Astrocyte (in vitro differentiated cells and primary cell): ENCODE measurements at regions not wholly inside any gene's neighbourhood (a gene's known extent, or its start where the extent isn't known, plus 50 kb on each side); places are given as distances from the start of the nearest gene placed in this dataset.

Source experiments
- DNase-seq: peaks from one replicate; pipeline ENCODE4 v3.0.0-alpha.2; 2010; ENCODE audit warnings: low read depth
- FAIRE-seq: peaks from 2 replicates; lab custom pipeline; 2011; peaks lifted over from hg19 to GRCh38; lab: Jason Lieb, UNC
- H2AFZ ChIP-seq: 2 replicates; pipeline ENCODE4 v1.6.0; 2012; ENCODE audit warnings: low read depth, low read length, inconsistent platforms
- H3K27ac ChIP-seq: 2 replicates; pipeline ENCODE4 v1.5.1; 2011; ENCODE audit warnings: low read depth, low read length, inconsistent platforms
- H3K27me3 ChIP-seq: 2 replicates; pipeline ENCODE4 v1.6.0; 2011; ENCODE audit warnings: low read length, inconsistent platforms; ENCODE audit not compliant: insufficient read depth
- H3K36me3 ChIP-seq: 2 replicates; pipeline ENCODE4 v1.5.1; 2011; ENCODE audit warnings: low read length, inconsistent platforms; ENCODE audit not compliant: insufficient read depth
- H3K4me1 ChIP-seq: 2 replicates; pipeline ENCODE4 v1.5.1; 2011; ENCODE audit warnings: low read length, inconsistent platforms; ENCODE audit not compliant: insufficient read depth
- H3K4me2 ChIP-seq: 2 replicates; pipeline ENCODE4 v1.6.0; 2012; ENCODE audit warnings: low read length, inconsistent platforms
- H3K4me3 ChIP-seq: 2 replicates; pipeline ENCODE4 v1.5.1; 2011; ENCODE audit warnings: low read depth, mild to moderate bottlenecking, low read length, inconsistent platforms; ENCODE audit not compliant: insufficient read depth
- H3K79me2 ChIP-seq: 2 replicates; pipeline ENCODE4 v1.6.0; 2012; ENCODE audit warnings: mild to moderate bottlenecking, low read length, inconsistent platforms; ENCODE audit not compliant: insufficient read depth
- H3K9ac ChIP-seq: 2 replicates; pipeline ENCODE4 v1.6.0; 2012; ENCODE audit warnings: mild to moderate bottlenecking, low read length, inconsistent platforms
- H3K9me3 ChIP-seq: 2 replicates; pipeline ENCODE4 v1.5.1; 2012; ENCODE audit warnings: low read depth, mild to moderate bottlenecking, low read length, inconsistent platforms; ENCODE audit not compliant: insufficient read depth
- H4K20me1 ChIP-seq: 2 replicates; pipeline ENCODE4 v1.6.0; 2012; ENCODE audit warnings: low read length, inconsistent platforms; ENCODE audit not compliant: insufficient read depth
- H3K27ac Mint-ChIP-seq: one replicate; pipeline ENCODE4 v1.8.0; 2021; ENCODE audit warnings: mild to moderate bottlenecking, mixed read lengths; ENCODE audit not compliant: unreplicated experiment
- H3K27me3 Mint-ChIP-seq: one replicate; pipeline ENCODE4 v1.8.0; 2021; ENCODE audit warnings: low read depth, mixed read lengths; ENCODE audit not compliant: unreplicated experiment
- H3K36me3 Mint-ChIP-seq: one replicate; pipeline ENCODE4 v1.8.0; 2021; ENCODE audit warnings: low read depth, mixed read lengths; ENCODE audit not compliant: unreplicated experiment
- H3K4me1 Mint-ChIP-seq: one replicate; pipeline ENCODE4 v1.8.0; 2021; ENCODE audit warnings: low read depth, mixed read lengths; ENCODE audit not compliant: unreplicated experiment
- H3K4me3 Mint-ChIP-seq: one replicate; pipeline ENCODE4 v1.8.0; 2021; ENCODE audit warnings: mild to moderate bottlenecking, moderate library complexity, mixed read lengths; ENCODE audit not compliant: unreplicated experiment
- H3K9me3 Mint-ChIP-seq: one replicate; pipeline ENCODE4 v1.8.0; 2021; ENCODE audit warnings: mild to moderate bottlenecking, mixed read lengths; ENCODE audit not compliant: unreplicated experiment
- CTCF ChIP-seq: IDR thresholded peaks from 2 replicates; pipeline ENCODE4 v1.5.1; 2011; ENCODE audit warnings: low read depth, mild to moderate bottlenecking, inconsistent platforms, low read length, moderate library complexity; ENCODE audit not compliant: insufficient read depth
- EZH2 ChIP-seq: IDR thresholded peaks from 2 replicates; pipeline ENCODE4 v1.6.1; 2012; ENCODE audit warnings: mild to moderate bottlenecking, low read length, inconsistent platforms; ENCODE audit not compliant: insufficient read depth

GRCh38 chr9:21550392-21550791, 68.3 kb upstream of the IFNE start:
- DNase-seq (no peak), FAIRE-seq (no peak)
- TF ChIP-seq CTCF (no peak), EZH2 (no peak)
- H3K4me2 ChIP-seq = peak overlapping the region; percentile 90
- H3K27ac ChIP-seq = peak overlapping the region; percentile 92
- H4K20me1 ChIP-seq = peaks cover 48% of the 10 kb centered on the region
- H3K36me3 Mint-ChIP-seq = no peaks in the 10 kb centered on the region
- peak overlapping the region; percentile 75 for H3K9ac ChIP-seq
- H3K27ac Mint-ChIP-seq = no peak overlapping the region
- no peak overlapping the region for H3K4me3 Mint-ChIP-seq
- no peaks in the 10 kb centered on the region for H3K9me3 ChIP-seq
- H3K4me3 ChIP-seq = peak overlapping the region; percentile 12
- H3K27me3 Mint-ChIP-seq = no peaks in the 10 kb centered on the region
- H3K27me3 ChIP-seq = no peaks in the 10 kb centered on the region
- no peak overlapping the region for H2AFZ ChIP-seq
- peaks cover 10% of the 10 kb centered on the region for H3K36me3 ChIP-seq
- H3K9me3 Mint-ChIP-seq = no peaks in the 10 kb centered on the region
- peaks cover 99% of the 10 kb centered on the region for H3K79me2 ChIP-seq
- H3K4me1 ChIP-seq = peaks cover 59% of the 10 kb centered on the region
- peaks cover 30% of the 10 kb centered on the region for H3K4me1 Mint-ChIP-seq

- DNase-seq (no peak), FAIRE-seq (peak; percentile 66)
- TF ChIP-seq EZH2 = no peak
- Histone ChIP-seq H3K4me2 (peak overlapping the region; percentile 90), H3K4me3 (peak overlapping the region; percentile 24), H3K36me3 (peaks cover 9% of the 10 kb centered on the region), H4K20me1 (peaks cover 51% of the 10 kb centered on the region), H3K27ac (peak overlapping the region; percentile 92), H3K9ac (peak overlapping the region; percentile 30), H3K4me1 (peaks cover 58% of the 10 kb centered on the region), H3K9me3 (no peaks in the 10 kb centered on the region), H2AFZ (no peak overlapping the region), H3K27me3 (no peaks in the 10 kb centered on the region), H3K79me2 (peaks cover 99% of the 10 kb centered on the region)
- peaks cover 36% of the 10 kb centered on the region for H3K4me1 Mint-ChIP-seq
- no peaks in the 10 kb centered on the region for H3K9me3 Mint-ChIP-seq
- no peaks in the 10 kb centered on the region for H3K27me3 Mint-ChIP-seq
- H3K4me3 Mint-ChIP-seq = no peak overlapping the region
- no peaks in the 10 kb centered on the region for H3K36me3 Mint-ChIP-seq
- H3K27ac Mint-ChIP-seq = no peak overlapping the region
Measured at GRCh38 chr9:21551401-21551800, 69.3 kb upstream of the IFNE start.

GRCh38 chr9:21552244-21553170, 70.4 kb upstream of the IFNE start:
- DNase-seq = no peak

More at GRCh38 chr9:21552244-21553170, 70.4 kb upstream of the IFNE start:
- H3K4me3 Mint-ChIP-seq = peak overlapping the region; percentile 1
- Histone ChIP-seq H3K27ac (peak overlapping the region; percentile 92), H3K27me3 (no peaks in the 10 kb centered on the region), H3K4me3 (peak overlapping the region; percentile 24), H3K9ac (peak overlapping the region; percentile 41), H3K4me2 (peak overlapping the region; percentile 90), H2AFZ (no peak overlapping the region), H3K9me3 (no peaks in the 10 kb centered on the region), H3K36me3 (peaks cover 4% of the 10 kb centered on the region), H3K4me1 (peaks cover 51% of the 10 kb centered on the region), H3K79me2 (peaks cover 99% of the 10 kb centered on the region), H4K20me1 (peaks cover 43% of the 10 kb centered on the region)
- H3K4me1 Mint-ChIP-seq = peaks cover 45% of the 10 kb centered on the region
- FAIRE-seq = peak; percentile 66
- no peaks in the 10 kb centered on the region for H3K27me3 Mint-ChIP-seq
- TF ChIP-seq EZH2 = no peak
- TF ChIP-seq CTCF = no peak
- H3K27ac Mint-ChIP-seq = no peak overlapping the region
- H3K9me3 Mint-ChIP-seq = no peaks in the 10 kb centered on the region
- no peaks in the 10 kb centered on the region for H3K36me3 Mint-ChIP-seq
